Heart left ventricle (tissue), 16 donors: ENCODE measurements at regions not wholly inside any gene's neighbourhood (a gene's known extent, or its start where the extent isn't known, plus 50 kb on each side); places are given as distances from the start of the nearest gene placed in this dataset.

Experiments
- ATAC-seq, 4 donors: fragments of 200-7000 bp; cut with Tn5 transposase; one replicate each; pipeline ENCODE4 v1.9.1; 2020 to 2022; ENCODE audit warnings: moderate library complexity in 4 of 4, mild to moderate bottlenecking in 3 of 4, moderate number of reproducible peaks in 1 of 4
- DNase-seq, 5 donors: peaks; one replicate each; pipeline ENCODE4 v3.0.0-alpha.2; 2020
- H3K27ac ChIP-seq, 12 donors: fragments of 200-600 bp; sonication (generic) in 4 of 12; one replicate each; pipeline versions ENCODE4 v1.5.0 to v1.8.0; 2016 to 2022; ENCODE audit warnings: mild to moderate bottlenecking in 2 of 12
- H3K27me3 ChIP-seq, 9 donors: fragments of 200-600 bp; sonication (generic) in 2 of 9; one replicate each; pipeline versions ENCODE4 v1.5.1 to v1.8.0; 2016 to 2022; ENCODE audit warnings: mild to moderate bottlenecking in 3 of 9
- H3K36me3 ChIP-seq, 9 donors: fragments of 200-600 bp; sonication (generic) in 2 of 9; one replicate each; pipeline versions ENCODE4 v1.5.0 to v1.8.0; 2018 to 2022; ENCODE audit warnings: mild to moderate bottlenecking in 2 of 9
- H3K4me1 ChIP-seq, 12 donors: fragments of 200-600 bp; sonication (generic) in 4 of 12; one replicate each; pipeline versions ENCODE4 v1.5.0 to v1.8.0; 2016 to 2022; ENCODE audit warnings: mild to moderate bottlenecking in 3 of 12
- H3K4me3 ChIP-seq, 12 donors: fragments of 200-600 bp; sonication (generic) in 4 of 12; one replicate each; pipeline versions ENCODE4 v1.5.0 to v1.8.0; 2017 to 2022; ENCODE audit warnings: mild to moderate bottlenecking in 9 of 12, moderate library complexity in 4 of 12
- H3K9me3 ChIP-seq, 12 donors: fragments of 200-600 bp; sonication (generic) in 4 of 12; one replicate each; pipeline versions ENCODE4 v1.5.0 to v1.8.0; 2016 to 2022; ENCODE audit warnings: mild to moderate bottlenecking in 1 of 12
- POLR2A ChIP-seq, 2 donors: fragments of 450-650 bp; IDR thresholded peaks; one replicate each; pipeline ENCODE4 v1.6.1; 2017; ENCODE audit warnings: antibody characterized with exemption in 2 of 2, mild to moderate bottlenecking in 2 of 2, moderate library complexity in 2 of 2
- WGBS, 4 donors: extraction: QIAGEN DNeasy Blood & Tissue Kit in 2 of 4; methylation state at CpG; one replicate each; pipeline versions ENCODE4 v1.1.5 to v1.1.7; 2013 to 2018; 5-methylcytosine and 5-hydroxymethylcytosine counted together
- intact Hi-C, 10 donors: fragments of 100-400 bp; cut with DNase I; formaldehyde crosslinking; loops; one replicate each; pipeline versions ENCODE4 v1.11.1 to v1.14.2; 2022
- TF ChIP-seq, protein P1 (sequence below), 12 donors: fragments of 200-600 bp; sonication (generic) in 4 of 12; IDR thresholded peaks; one replicate each; pipeline versions ENCODE4 v1.5.0 to v1.8.0; 2018 to 2022; ENCODE audit warnings: antibody characterized with exemption in 12 of 12, mild to moderate bottlenecking in 5 of 12
- donor health status: ischemic (EF 13 %, LVEDD 7.1; RV severe dilation, severe dysfunction).
- donor health status: healthy with polysubstance abuse.
- donor health status: DM: no; HTN: yes; CAD: no.
- donor health status: DM: no; HTN: no; CAD: no.
- donor health status: ischemic (EF 25% LVEDD 6.9; RV normal size, moderate dysfunction).
- donor health status: ischemic (EF 25% LVEDD 5.7; RV mildly dilated, moderate dysfunction).
- donor health status: healthy.
- donor health status: DM: yes; HTN: yes; CAD: no.
- donor health status: ischemic (EF 35%, LVEDD 5.7; RV mildly dilated, moderate dysfunction).
- donor health status: nonischemic (EF 11% LVEDD 7.7; RV severe dilation, severe dysfunction).
- donor health status: DM: yes; HTN: yes; CAD: no.
- donor health status: PGD.
- donor health status: ischemic (EF 29% LVEDD 5.4; RV normal size, mild dysfunction).
- donor health status: nonischemic (EF 23%, LVEDD 6.1; RV moderate dilation, normal function).

- WGBS, 4 donors: 47 to 62% (median 53%) methylated on average over 14 of the region's 14 CpGs
- TF ChIP-seq, protein P1, sequence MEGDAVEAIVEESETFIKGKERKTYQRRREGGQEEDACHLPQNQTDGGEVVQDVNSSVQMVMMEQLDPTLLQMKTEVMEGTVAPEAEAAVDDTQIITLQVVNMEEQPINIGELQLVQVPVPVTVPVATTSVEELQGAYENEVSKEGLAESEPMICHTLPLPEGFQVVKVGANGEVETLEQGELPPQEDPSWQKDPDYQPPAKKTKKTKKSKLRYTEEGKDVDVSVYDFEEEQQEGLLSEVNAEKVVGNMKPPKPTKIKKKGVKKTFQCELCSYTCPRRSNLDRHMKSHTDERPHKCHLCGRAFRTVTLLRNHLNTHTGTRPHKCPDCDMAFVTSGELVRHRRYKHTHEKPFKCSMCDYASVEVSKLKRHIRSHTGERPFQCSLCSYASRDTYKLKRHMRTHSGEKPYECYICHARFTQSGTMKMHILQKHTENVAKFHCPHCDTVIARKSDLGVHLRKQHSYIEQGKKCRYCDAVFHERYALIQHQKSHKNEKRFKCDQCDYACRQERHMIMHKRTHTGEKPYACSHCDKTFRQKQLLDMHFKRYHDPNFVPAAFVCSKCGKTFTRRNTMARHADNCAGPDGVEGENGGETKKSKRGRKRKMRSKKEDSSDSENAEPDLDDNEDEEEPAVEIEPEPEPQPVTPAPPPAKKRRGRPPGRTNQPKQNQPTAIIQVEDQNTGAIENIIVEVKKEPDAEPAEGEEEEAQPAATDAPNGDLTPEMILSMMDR (IDR thresholded peaks at IDR 0.05): no peak
- TF ChIP-seq POLR2A (IDR thresholded peaks at IDR 0.05): no peak
- Histone ChIP-seq H3K36me3 (no peaks in the 10 kb centered on the region), H3K27ac (no peak overlapping the region), H3K4me3 (peak overlapping the region in 1 of 12 donors; percentile 5), H3K9me3 (no peaks in the 10 kb centered on the region), H3K4me1 (peaks cover 0 to 17% (median 0%) of the 10 kb centered on the region in 12 donors), H3K27me3 (no peaks in the 10 kb centered on the region)
- intact Hi-C loops: no loop called here
- no peak for DNase-seq
- ATAC-seq: peak in 1 of 4 donors; percentile 73
Observed at GRCh38 chr9:89701221-89701798, 96.5 kb downstream of the GADD45G start.

DNA sequence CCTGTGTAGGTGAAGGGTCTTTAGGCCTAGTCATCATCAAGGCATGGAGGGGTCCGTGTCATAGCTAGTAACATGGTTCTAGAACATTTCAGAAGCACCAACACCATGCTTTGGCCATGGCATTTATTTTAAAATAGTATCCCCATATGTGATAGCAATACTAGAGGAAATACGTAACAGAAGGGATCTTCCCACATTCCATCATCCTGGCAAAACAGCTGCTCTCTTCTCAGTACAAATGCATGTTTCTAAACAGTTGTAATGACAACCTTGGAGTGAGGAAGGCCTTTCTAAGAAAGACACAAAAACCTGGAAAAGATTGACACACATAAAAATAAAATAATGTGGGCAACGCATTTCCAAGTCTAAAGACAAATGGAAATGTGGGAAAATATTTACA lies 97.6 kb downstream of the GADD45G start:
- WGBS, 4 donors: 77 to 93% (median 84%) methylated on average over 3 of the region's 3 CpGs
- no peaks in the 10 kb centered on the region for H3K9me3 ChIP-seq
- intact Hi-C loops: no loop called here

GRCh38 chr9:89705651-89706050 lies 100.8 kb downstream of the GADD45G start:
- no peaks in the 10 kb centered on the region for H3K9me3 ChIP-seq
- WGBS, 4 donors: 0 to 57% (median 25%) methylated on average over 1 of the region's 1 CpG
- no peak overlapping the region for H3K27ac ChIP-seq
- H3K36me3 ChIP-seq: no peaks in the 10 kb centered on the region
- peaks cover 0 to 20% (median 3%) of the 10 kb centered on the region in 12 donors for H3K4me1 ChIP-seq
- DNase-seq: no peak
- ATAC-seq: no peak
- no peak for TF ChIP-seq POLR2A (IDR thresholded peaks at IDR 0.05)
- TF ChIP-seq, protein P1 (IDR thresholded peaks at IDR 0.05): no peak
- intact Hi-C loops: no loop called here
- H3K27me3 ChIP-seq: no peaks in the 10 kb centered on the region
- no peak overlapping the region for H3K4me3 ChIP-seq

More for the DNA sequence above, 97.6 kb downstream of the GADD45G start:
- no peak overlapping the region for H3K27ac ChIP-seq
- H3K4me3 ChIP-seq: no peak overlapping the region
- no peak for DNase-seq
- H3K4me1 ChIP-seq: peaks cover 0 to 17% (median 3%) of the 10 kb centered on the region in 12 donors
- no peaks in the 10 kb centered on the region for H3K27me3 ChIP-seq
- H3K36me3 ChIP-seq: no peaks in the 10 kb centered on the region
- no peak for TF ChIP-seq POLR2A (IDR thresholded peaks at IDR 0.05)
- TF ChIP-seq, protein P1 (IDR thresholded peaks at IDR 0.05): no peak
- peak in 1 of 4 donors; percentile 45 for ATAC-seq

DNA sequence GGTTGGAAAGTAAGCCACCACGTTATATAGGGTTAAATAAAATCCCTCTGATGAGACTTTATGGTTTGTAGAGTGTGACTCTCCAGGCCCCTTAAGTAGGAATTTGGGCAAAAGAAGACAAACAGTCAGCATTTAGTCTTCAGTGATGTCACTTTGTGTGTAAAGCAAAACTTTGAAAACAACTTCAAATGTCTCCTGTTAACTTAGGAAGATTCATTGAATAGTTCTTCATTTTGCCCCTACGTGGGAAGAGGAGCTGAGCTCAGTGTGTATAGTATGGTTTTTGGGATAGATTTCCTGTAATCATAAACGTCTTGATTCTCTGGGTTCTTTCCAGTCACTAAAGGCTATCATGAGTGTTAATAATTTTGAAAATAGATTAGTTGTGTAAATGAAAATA lies 101.3 kb downstream of the GADD45G start:
- Histone ChIP-seq H3K27ac (no peak overlapping the region), H3K9me3 (no peaks in the 10 kb centered on the region), H3K4me3 (no peak overlapping the region), H3K4me1 (peaks cover 0 to 19% (median 3%) of the 10 kb centered on the region in 12 donors), H3K36me3 (no peaks in the 10 kb centered on the region), H3K27me3 (no peaks in the 10 kb centered on the region)
- intact Hi-C loops: no loop called here
- no peak for TF ChIP-seq POLR2A (IDR thresholded peaks at IDR 0.05)
- TF ChIP-seq, protein P1 (IDR thresholded peaks at IDR 0.05): no peak
- DNase-seq (no peak), ATAC-seq (no peak)
- WGBS, 4 donors: 71 to 76% (median 74%) methylated on average over 3 of the region's 3 CpGs
